HG02938 (cell line): ENCODE measurements at regions not wholly inside any gene's neighbourhood (a gene's known extent, or its start where the extent isn't known, plus 50 kb on each side); places are given as distances from the start of the nearest gene placed in this dataset.

Experiments used
- ATAC-seq: cut with Tn5 transposase; IDR thresholded peaks from one replicate; pipeline ENCODE4 v1.9.1; 2021; ENCODE audit warnings: mild to moderate bottlenecking, moderate library complexity; ENCODE audit not compliant: unreplicated experiment

DNA sequence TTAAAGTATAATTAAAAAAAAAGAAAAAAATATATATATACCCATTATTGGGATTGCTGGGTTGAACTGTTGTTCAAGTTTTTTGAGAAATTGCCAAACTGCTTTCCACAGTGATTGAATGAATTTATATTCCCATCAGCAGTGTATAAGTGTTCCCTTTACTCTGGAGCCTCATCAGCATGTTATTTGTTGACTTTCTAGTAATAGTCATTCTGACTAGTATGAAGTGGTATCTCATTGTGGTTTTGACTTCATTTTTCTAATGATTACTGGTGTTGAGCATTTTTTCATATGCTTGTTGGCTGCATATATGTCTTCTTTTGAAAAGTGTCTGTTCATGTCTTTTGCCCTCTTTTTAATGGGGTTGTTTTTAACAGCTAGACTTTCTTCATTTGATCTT, 1260.8 kb upstream of the GJE1 start:
- no peak for ATAC-seq

GRCh38 chr6:140867336-140867735, 1265.4 kb upstream of the GJE1 start:
- no peak for ATAC-seq

DNA sequence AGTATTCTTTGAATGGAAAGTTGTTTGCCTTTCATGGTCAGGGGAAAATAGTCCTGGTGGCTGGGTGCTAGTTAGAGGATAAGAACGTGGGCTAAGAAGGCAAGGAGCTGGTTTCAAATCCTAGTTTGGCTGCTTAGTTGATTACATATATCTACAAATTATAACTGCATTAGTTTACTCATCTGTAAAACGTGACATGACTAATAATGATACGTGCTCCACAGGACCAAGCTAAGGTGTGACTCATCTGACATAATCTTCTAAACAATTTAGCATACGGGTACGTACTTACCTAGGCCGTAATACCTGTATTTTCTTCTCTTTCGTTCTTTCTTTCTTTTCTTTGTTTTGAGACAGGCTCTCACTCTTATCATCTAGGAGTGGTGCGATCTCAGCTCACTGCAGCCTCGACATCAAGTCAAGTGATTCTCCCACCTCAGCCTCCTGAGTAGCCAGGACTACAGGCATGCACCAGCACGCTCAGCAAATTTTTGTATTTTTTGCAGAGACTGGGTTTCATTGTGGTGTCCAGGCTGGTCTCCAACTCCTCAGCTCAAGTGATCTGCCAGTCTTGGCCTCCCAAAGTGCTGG, 1274.2 kb upstream of the GJE1 start:
- no peak for ATAC-seq

DNA sequence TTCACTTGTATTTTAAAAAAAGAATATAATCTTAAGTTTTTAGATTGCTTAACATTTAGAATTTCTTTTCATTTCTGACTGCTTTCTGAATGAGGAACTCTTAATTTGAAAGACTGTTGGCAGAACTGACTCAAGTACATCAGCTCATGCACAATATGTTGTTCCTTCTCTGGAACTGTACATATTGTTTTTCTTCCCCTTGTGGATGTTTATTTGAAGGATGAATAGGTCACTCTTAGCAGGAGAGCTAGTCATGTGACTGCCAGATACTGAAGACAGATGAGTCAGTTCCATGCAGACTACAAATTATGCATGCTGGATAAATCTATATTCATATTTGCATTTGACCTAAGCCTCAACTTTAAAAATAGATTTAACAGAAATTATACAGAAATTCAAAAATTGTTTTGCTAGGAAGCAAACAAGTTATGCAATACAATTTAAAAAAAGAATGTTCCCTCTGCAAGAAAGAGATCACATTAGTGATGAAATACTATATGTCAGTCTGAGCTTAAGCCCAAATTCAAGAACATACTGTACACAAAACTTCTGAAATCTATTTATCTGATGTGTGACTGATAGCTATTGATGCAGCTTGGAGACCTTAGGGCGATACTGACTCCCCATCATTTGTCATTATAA, 1274.9 kb upstream of the GJE1 start:
- ATAC-seq = no peak

DNA sequence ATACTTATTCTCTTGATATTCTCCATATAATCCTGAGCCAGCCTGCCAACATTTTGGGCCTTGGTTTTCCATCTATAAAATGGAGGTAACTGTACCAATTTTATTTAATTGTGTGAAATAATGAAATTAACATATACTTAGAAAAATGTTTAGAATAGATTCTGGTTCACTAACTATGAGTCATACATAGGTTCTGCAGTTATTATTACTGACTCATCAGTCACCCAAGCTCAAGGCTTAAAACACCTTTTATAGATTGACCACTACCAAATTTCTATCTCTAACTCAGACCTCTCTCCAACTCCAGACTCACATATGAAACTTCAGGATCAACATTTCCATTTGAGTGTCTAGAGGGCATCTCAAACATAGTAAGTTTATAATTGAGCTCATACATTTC, 1277.2 kb upstream of the GJE1 start:
- ATAC-seq = no peak

GRCh38 chr6:140854318-140854717, 1278.4 kb upstream of the GJE1 start:
- no peak for ATAC-seq

DNA sequence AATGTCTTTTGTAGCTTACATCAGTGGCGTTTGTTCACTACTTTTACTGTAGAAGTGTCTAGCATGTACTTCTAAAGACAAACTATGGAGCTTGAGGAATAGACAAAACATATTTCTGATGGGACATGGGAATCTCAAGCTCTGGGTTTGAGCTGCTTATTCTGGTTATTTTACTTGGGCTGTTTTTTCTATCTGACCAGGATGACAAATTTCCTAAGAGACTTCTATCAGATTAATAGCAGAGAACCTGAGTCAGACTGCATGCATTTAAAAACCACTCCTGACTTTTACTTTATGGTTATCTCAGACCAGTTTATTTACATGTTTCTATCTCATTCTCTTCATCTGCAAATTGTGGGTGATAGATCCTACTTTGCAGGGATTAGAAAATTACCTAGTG, 1282.3 kb upstream of the GJE1 start:
- ATAC-seq = no peak

DNA sequence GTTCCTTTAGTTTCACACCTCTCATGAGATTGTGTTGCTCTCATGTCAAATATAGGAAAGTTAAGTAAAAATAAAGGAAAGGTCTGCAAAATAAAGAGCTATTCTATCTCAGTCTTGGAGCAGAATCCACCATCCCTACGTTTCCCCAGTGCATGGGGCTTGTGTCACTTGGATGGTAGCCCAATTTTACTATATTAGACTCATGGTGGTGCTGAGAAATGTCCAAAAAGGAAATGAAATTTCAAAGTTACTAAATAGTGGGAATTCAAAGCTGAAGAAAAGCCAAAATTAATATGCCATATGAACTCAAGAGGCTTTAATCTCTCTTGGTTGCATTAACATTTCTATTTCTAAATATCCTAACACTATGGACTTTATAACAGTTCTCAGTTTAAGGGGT, 1283.3 kb upstream of the GJE1 start:
- no peak for ATAC-seq

DNA sequence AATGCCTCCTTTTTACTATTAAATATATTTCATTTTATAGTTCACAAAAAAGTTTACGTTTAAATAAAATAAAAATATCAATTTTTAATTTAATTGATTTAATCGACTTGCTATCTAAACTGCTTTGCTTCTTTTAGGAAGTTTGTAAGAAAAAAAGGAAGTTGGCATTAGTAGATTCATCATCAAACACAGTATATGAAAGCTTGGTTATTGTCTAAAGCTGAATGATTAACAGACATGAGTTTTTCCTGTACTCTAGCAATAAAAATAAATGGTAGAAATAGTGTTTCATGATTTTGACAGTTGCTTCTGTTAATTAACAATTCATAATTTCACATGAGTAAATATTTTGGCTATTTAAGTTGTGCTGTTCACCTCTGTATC, 1285.5 kb upstream of the GJE1 start:
- no peak for ATAC-seq

DNA sequence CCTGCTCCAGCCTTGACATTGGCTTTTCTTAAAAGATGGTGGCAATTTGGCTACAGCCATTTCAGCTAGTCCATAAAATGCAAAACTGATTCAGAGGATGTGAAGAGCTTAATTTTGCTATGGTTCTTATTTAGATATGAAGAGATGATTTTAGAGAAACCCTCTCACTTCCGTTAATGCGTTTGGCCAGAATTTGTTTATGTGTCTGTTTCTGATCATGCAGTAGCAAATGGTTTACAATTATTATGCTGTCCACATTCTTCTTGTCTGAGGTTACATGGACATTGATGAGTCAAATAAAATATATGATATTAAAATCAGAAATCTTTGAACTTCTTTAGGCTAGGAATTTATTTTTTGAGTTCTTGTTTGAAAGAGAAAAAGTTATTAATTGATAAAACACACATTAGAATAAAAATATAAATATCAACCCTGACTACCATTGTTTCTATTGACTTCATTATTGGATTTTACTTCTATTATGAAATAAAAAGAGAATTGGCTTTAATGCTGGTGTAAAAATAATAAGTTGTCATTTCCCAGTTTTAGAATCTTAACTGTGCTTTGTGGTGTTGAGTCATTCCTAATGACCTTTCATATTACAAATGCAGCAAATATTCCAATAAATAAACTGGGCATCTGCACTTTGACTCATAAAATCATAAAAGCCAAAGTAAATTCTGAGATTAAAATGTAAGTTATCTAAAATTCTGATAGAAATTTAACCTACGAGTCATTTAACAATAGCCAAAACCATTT, 1286.0 kb upstream of the GJE1 start:
- no peak for ATAC-seq

DNA sequence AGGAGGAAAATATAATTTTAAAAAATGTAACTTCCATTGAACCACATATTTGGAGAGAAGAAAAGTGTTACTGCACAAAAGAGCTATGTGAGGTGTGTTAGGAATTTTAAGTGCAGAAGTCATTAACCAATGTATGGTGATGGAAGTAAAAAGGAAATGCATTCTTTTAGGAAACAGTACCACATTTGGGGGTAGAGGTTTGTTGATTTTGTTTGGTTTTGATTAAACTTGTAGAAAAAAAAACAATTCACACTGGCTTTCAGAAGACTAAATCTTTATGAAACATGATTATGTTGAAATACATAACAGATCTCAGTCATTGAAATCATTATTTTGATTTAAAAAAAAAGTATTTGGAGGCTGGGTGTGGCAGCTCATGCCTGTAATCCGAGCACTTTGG, 1287.0 kb upstream of the GJE1 start:
- ATAC-seq = no peak

DNA sequence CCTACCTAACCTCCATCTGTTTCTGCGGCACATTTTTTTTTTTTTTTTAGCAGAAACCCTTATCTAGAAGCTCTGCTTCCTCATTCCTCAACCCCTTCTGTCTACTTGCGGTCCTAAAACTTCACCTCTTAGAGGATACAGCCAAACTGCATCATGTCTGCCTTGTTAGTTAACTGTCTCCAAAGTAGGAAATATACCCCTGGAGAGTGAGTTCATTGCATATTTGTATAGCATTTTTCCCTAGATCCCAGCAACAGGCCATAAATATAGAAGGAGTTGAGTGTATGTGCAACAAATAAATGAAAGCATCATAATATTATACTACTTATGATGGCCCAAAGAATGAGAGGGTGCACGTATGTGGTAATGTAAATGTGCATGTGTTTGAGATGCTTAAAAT, 1288.6 kb upstream of the GJE1 start:
- ATAC-seq = no peak

DNA sequence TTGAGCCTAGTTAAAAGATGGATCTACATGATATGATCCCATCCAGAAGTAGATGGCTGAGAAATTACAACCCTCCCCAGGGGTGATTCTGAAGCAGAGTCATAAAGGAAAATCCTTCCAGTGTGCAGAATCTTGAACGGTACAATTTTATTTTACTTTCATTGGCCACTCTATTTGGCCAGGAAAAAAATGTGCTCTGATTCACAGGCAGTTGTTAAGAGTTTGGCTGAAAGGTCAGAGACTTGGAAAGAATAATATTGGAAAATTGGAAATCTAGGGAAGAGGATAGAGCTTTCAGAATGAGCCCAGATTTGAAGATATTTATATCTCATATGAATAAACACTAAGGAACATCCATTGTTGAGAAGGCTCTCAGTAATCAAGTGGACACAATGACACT, 1299.3 kb upstream of the GJE1 start:
- no peak for ATAC-seq

- no peak for ATAC-seq
These were observed 1302.1 kb upstream of the GJE1 start for GRCh38 chr6:140830666-140831065.

- ATAC-seq = no peak
These were observed 1303.9 kb upstream of the GJE1 start for GRCh38 chr6:140828856-140829255.

GRCh38 chr6:140827593-140827992, 1305.1 kb upstream of the GJE1 start:
- no peak for ATAC-seq

- ATAC-seq = no peak
These were observed 1307.0 kb upstream of the GJE1 start for GRCh38 chr6:140825731-140826130.

DNA sequence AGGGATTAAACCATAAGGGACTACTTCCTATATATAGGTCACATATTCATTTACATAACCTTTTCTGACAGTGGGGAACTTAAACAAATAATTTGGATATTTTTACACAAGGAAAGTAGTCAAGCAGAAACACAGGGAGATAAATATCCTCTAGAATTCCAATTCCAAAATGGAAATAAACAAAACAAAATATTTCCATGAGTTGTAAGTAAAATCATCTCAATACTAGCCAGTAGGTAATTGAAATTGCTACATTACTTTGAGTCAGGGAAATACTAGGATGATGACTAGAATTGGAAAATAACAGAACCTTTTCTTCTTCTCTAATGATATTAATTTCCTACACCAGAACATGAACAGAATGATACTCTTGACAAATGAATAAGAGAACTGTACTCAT, 1308.1 kb upstream of the GJE1 start:
- no peak for ATAC-seq

GRCh38 chr6:140821196-140821595, 1311.5 kb upstream of the GJE1 start:
- no peak for ATAC-seq

DNA sequence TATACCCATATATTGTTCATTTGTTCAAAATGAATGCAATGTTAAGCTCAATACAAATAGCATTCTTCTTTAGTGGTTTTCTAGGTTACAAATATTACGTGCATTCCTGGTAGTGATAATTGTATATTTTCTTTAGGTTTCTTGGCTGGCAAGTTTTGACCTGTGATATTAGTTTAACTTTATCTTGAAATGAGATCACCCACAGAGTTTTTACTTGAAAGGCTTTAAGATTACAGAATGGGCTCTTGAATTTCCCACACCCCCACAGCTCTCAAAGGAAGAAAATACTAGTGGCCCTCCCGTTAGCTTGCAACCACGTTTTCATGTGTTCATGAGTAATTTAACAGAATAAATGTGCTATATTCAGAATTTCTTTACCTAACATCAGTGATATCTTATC, 1315.5 kb upstream of the GJE1 start:
- no peak for ATAC-seq

DNA sequence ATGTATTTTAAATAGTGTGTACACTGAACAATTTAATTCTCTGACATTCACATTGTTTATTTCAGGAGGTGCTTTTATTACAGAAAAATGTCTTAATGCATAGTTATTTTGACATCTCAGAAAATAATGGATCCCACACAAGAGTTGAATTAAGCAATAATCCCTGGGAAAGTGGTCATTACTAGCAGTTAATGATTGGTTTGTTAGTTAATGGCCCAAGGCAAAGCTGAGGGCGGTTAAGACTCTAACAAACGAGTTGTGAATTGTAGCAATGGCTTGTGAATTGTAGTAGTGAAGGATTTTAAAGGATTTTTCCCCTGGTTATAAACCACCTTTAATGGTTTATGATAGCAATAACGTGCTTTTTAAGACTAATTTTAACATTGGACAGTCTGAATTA, 1316.0 kb upstream of the GJE1 start:
- ATAC-seq = no peak

GRCh38 chr6:140812636-140813035, 1320.1 kb upstream of the GJE1 start:
- ATAC-seq = no peak
